GM13976 (cell line): ENCODE measurements at regions not wholly inside any gene's neighbourhood (a gene's known extent, or its start where the extent isn't known, plus 50 kb on each side); places are given as distances from the start of the nearest gene placed in this dataset.
"Not testable (repeated sequence)": the region's sequence is repeated elsewhere in the genome, so short reads cannot be mapped to it uniquely, and the experiment has no call there.

Experiments used
- DNase-seq: peaks from one replicate; pipeline ENCODE4 v3.0.0; 2012; ENCODE audit warnings: low spot score
- in situ Hi-C: fragments of 300-500 bp; cut with MboI; formaldehyde crosslinking; loops from one replicate; pipeline ENCODE4 v1.12.0; 2022; ENCODE audit warnings: low sequenced_read_pairs, mixed read lengths, inconsistent platforms; ENCODE audit not compliant: unreplicated experiment
- TF ChIP-seq, protein P1 (sequence below): IDR thresholded peaks from 2 replicates; pipeline ENCODE4 v1.5.1; 2012; ENCODE audit warnings: borderline replicate concordance, mild to moderate bottlenecking; ENCODE audit not compliant: insufficient read depth; ENCODE audit errors: extremely low read depth, missing control alignments, control extremely low read depth

DNA sequence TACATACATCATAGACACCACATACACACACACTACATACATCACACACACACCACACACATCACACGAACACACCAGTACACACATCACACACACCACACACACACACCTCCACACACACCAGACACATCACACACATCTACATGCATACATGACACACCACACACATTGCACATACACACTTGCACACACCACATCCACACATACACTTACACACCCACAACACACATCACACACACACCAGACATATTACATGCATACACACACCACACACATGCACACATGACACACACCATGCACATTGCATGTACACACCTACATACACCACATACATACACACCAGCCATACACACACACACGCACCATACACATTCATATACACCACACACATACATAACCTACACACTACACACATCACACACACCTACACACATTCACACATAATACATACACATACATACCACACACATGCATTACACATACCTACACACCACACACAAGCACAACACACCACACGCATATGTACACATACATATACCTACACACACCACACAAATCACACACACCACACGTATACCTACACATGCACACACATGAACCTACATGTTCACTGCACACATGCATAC is 156.5 kb downstream of the NDUFA10 start:
- in situ Hi-C loops: no loop called here
- no peak for DNase-seq
- TF ChIP-seq, protein P1, sequence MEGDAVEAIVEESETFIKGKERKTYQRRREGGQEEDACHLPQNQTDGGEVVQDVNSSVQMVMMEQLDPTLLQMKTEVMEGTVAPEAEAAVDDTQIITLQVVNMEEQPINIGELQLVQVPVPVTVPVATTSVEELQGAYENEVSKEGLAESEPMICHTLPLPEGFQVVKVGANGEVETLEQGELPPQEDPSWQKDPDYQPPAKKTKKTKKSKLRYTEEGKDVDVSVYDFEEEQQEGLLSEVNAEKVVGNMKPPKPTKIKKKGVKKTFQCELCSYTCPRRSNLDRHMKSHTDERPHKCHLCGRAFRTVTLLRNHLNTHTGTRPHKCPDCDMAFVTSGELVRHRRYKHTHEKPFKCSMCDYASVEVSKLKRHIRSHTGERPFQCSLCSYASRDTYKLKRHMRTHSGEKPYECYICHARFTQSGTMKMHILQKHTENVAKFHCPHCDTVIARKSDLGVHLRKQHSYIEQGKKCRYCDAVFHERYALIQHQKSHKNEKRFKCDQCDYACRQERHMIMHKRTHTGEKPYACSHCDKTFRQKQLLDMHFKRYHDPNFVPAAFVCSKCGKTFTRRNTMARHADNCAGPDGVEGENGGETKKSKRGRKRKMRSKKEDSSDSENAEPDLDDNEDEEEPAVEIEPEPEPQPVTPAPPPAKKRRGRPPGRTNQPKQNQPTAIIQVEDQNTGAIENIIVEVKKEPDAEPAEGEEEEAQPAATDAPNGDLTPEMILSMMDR: no peak

DNA sequence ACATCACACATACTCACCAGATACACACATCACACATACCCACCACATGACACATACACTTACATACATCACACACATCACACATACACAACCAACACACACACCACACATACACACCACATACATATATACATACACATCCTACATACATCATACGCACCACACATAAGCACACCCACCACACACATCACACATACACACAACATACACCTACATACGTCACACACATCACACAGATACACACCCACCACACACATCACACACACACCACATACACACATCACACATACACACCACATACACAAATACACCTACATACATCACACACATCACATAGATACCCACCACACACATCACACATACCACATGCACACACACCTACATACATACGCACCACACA is 158.4 kb downstream of the NDUFA10 start:
- no peak for DNase-seq
- TF ChIP-seq, protein P1: no peak
- in situ Hi-C loops: no loop called here

DNA sequence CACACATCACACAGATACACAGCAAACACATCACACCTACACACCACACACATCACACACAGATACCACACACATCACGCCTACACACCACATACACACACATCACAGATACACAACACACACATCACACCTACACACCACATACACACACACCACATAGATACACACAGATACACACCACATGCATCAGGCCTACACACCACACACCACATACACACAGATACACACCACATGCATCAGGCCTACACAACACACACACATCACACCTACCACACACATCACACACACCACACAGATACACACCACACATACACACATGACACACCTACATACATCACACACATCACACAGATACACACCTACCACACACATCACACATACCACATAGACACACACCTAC is 158.8 kb downstream of the NDUFA10 start:
- in situ Hi-C loops: no loop called here
- TF ChIP-seq, protein P1: no peak
- no peak for DNase-seq

DNA sequence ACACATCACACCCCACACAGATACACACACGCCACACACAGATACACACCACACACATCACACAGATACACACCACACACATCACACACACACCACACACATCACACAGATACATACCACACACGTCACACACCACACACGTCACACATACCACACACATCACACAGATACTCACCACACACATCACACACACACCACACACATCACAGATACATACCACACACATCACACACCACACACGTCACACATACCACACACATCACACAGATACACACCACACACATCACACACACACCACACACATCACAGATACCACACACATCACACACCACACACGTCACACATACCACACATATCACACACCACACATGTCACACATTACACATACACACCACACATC is 159.3 kb downstream of the NDUFA10 start:
- DNase-seq, in situ Hi-C loops: not testable (repeated sequence)

DNA sequence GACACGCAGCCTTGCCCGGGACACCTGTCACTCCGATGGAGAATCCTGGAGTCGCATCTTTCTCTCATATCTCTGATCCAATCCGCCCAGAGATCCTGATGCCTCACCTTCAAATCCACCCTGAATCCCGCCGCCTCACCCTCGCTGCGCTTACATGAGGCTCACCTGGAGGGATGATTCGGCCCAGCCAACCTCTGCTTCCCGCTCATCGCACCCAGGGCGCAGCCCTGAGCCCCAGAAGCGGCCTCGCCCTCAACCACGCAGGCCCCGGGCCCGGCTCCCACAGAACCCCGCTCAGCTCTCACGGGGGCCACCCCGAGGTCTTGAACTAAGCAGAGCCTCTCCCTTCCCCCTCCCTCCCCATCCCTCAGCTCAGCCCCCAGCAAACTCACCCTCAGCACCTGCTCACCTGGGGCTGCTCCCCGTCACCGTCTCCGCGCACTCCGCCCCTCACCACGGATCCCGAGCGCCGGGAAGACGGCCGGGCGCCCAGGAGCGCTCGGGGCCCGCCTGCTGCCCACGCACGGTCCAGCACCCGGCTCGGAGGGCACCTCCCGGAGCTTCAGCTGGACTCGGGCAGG is 160.0 kb downstream of the NDUFA10 start:
- no peak for DNase-seq
- in situ Hi-C loops: no loop called here
- TF ChIP-seq, protein P1: no peak

DNA sequence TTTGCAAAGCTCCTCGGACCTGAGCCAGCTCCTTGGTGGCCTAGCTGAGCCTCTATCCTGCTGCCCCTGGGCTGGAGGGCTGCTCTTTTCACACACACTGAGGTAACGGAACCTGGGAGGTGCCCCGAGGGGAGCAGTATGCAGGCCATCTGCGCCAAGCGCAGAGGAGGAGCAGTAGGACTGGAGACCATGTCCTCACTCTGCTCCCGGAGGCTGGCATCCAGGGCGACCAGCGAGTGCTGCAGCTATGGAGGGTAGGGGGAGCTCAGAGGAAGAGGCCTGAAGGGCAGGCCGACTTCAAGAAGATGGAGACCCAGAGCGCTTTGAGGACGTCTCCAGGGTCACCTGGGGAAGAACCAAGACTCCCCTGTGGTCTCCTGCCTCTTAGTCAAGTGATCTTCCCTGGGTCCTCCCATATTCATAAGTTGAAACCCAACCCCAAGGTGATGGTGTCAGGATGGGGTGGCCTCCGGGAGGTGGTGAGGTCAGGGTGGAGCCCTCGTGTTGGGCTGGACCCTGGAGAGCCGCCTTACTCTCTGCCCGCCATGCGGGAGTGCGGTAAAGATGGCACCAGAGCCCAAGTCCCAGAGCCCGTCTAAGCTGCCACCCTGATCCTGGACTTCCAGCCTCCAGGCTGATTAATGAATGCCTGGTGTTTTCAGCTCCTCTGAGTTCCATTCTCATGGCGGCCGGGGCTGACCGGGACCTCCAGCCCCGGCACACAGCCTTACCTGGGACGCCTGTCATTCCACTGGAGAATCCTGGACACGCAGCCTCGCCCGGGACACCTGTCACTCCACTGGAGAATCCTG is 160.7 kb downstream of the NDUFA10 start:
- no peak for DNase-seq
- in situ Hi-C loops: no loop called here
- TF ChIP-seq, protein P1: no peak

DNA sequence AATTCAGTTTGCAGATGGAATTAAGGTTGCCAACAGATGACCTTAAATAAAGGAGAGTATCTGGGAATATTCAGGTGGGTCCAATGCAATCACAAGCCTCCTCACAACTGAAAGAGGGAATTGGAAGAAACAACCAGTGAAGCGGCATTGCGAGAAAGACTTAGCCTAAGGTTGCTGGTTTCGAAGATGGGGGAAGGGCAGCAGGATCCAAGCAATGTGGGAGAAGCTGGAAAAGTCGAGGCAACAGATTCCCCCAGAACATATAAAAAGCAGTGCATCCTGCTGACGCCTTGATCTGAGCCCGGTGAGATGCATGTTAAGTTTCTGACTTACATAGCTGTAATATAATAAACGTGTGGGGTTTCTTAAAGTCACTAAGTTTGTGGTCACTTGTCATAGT is 162.5 kb downstream of the NDUFA10 start:
- no peak for DNase-seq
- TF ChIP-seq, protein P1: no peak
- in situ Hi-C loops: no loop called here
